NB4 (cell line): ENCODE measurements at regions not wholly inside any gene's neighbourhood (a gene's known extent, or its start where the extent isn't known, plus 50 kb on each side); places are given as distances from the start of the nearest gene placed in this dataset.

Experiments
- MYC ChIP-seq: IDR thresholded peaks from 2 replicates; pipeline ENCODE4 v1.6.1; 2011; ENCODE audit warnings: low read depth, low read length
- POLR2A ChIP-seq: IDR thresholded peaks from 2 replicates; pipeline ENCODE4 v1.6.1; 2011; ENCODE audit warnings: mild to moderate bottlenecking; ENCODE audit not compliant: insufficient read length; ENCODE audit errors: extremely low read depth
- TF ChIP-seq, protein P1 (sequence below): IDR thresholded peaks from one replicate; pipeline ENCODE4 v1.5.1; 2012; ENCODE audit warnings: low read depth, low read length
- TF ChIP-seq, protein P2 (sequence below): IDR thresholded peaks from 2 replicates; pipeline ENCODE4 v1.6.1; 2011; ENCODE audit warnings: low read depth, low read length

GRCh38 chr6:97842521-97842920 is 559.5 kb upstream of the MMS22L start:
- TF ChIP-seq, protein P1, sequence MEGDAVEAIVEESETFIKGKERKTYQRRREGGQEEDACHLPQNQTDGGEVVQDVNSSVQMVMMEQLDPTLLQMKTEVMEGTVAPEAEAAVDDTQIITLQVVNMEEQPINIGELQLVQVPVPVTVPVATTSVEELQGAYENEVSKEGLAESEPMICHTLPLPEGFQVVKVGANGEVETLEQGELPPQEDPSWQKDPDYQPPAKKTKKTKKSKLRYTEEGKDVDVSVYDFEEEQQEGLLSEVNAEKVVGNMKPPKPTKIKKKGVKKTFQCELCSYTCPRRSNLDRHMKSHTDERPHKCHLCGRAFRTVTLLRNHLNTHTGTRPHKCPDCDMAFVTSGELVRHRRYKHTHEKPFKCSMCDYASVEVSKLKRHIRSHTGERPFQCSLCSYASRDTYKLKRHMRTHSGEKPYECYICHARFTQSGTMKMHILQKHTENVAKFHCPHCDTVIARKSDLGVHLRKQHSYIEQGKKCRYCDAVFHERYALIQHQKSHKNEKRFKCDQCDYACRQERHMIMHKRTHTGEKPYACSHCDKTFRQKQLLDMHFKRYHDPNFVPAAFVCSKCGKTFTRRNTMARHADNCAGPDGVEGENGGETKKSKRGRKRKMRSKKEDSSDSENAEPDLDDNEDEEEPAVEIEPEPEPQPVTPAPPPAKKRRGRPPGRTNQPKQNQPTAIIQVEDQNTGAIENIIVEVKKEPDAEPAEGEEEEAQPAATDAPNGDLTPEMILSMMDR, result no peak
- no peak for TF ChIP-seq POLR2A
- TF ChIP-seq, protein P2, sequence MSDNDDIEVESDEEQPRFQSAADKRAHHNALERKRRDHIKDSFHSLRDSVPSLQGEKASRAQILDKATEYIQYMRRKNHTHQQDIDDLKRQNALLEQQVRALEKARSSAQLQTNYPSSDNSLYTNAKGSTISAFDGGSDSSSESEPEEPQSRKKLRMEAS, result no peak
- TF ChIP-seq MYC, result no peak
